ENCODE measurements at regions not wholly inside any gene's neighbourhood (a gene's known extent, or its start where the extent isn't known, plus 50 kb on each side); places are given as distances from the start of the nearest gene placed in this dataset.

GRCh38 chr15:62462268-62462667, 297.2 kb upstream of the C2CD4B start:
- TF ChIP-seq CTCF (IDR thresholded peaks at IDR 0.05) (no peak), ZFX (IDR thresholded peaks at IDR 0.05; ENCODE audit: borderline replicate concordance) (no peak)

Measured in 22Rv1 (cell line).